ENCODE measurements at regions not wholly inside any gene's neighbourhood (a gene's known extent, or its start where the extent isn't known, plus 50 kb on each side); places are given as distances from the start of the nearest gene placed in this dataset.

GRCh38 chr16:55988013-55988412, 112.8 kb upstream of the CES5A start:
- no peak overlapping the region for H3K4me3 ChIP-seq (ENCODE audit: low read length)
- DNase-seq (ENCODE audit: low read depth): no peak
- TF ChIP-seq CTCF (conservative IDR thresholded peaks at IDR 0.05; ENCODE audit: low read depth, low read length): no peak

GRCh38 chr16:55982597-55982996, 107.4 kb upstream of the CES5A start:
- DNase-seq (ENCODE audit: low read depth): no peak
- H3K4me3 ChIP-seq (ENCODE audit: low read length): no peak overlapping the region
- TF ChIP-seq CTCF (conservative IDR thresholded peaks at IDR 0.05; ENCODE audit: low read depth, low read length): no peak

DNA sequence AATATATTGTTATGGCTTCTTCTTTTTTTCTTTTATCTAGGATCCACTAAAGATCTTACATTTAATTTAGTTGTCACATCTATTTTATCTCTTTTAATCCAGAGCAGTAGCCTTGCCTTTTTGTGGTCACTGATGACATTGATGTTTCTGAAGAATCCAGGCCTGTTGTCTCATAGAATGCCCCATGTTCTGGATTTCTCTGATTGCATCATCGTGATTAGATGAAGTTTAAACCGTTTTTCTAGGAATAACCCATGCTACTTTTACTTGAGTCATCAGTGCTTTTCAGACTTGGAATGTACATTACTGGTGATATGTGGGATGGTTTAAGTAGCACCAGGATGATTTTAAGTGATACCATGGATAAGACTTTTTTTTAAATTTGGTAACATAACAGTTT, 106.4 kb upstream of the CES5A start:
- no peak overlapping the region for H3K4me3 ChIP-seq (ENCODE audit: low read length)
- DNase-seq (ENCODE audit: low read depth): no peak
- no peak for TF ChIP-seq CTCF (conservative IDR thresholded peaks at IDR 0.05; ENCODE audit: low read depth, low read length)

GRCh38 chr16:55976815-55977214, 101.6 kb upstream of the CES5A start:
- no peak overlapping the region for H3K4me3 ChIP-seq (ENCODE audit: low read length)
- DNase-seq (ENCODE audit: low read depth): no peak
- no peak for TF ChIP-seq CTCF (conservative IDR thresholded peaks at IDR 0.05; ENCODE audit: low read depth, low read length)

DNA sequence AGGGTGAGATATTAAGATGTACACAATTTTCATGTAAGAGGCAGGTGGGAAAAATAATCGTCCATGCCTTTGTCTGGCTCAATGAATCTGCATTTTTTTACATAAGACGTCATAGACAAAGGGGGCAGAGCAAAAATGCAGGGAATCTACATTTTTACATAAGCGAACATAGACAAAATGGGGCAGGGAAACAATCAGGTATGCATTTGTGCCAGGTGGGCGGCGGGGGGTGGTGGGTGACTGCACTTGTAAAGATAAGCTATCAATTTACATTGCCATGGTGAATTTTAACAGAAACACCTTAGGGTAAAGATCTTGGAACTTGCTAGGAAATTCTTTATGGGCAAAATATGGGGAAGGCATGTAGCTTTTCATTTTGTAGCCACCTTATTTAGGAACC, 96.3 kb upstream of the CES5A start:
- no peak for DNase-seq (ENCODE audit: low read depth)
- TF ChIP-seq CTCF (conservative IDR thresholded peaks at IDR 0.05; ENCODE audit: low read depth, low read length): no peak
- no peak overlapping the region for H3K4me3 ChIP-seq (ENCODE audit: low read length)

DNA sequence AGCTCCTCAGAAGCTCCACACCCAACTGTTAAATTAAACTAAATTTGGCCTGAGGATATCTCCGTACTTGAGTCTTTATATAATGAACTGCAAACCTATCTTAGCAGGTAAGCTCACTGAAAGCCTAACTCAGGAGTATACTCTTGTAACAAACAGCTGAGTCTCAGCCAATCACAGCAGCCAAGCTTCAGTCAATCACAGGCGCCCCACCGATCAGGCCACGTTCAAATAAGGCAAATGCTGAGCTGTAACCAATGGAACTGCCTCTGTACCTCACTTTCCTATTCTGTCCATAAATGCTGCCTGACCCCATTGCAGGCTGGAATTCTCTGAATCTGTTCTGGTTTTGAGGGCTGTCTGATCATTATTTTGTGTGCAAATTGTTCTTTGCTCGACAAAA, 93.0 kb upstream of the CES5A start:
- no peak for TF ChIP-seq CTCF (conservative IDR thresholded peaks at IDR 0.05; ENCODE audit: low read depth, low read length)
- no peak for DNase-seq (ENCODE audit: low read depth)
- no peak overlapping the region for H3K4me3 ChIP-seq (ENCODE audit: low read length)

DNA sequence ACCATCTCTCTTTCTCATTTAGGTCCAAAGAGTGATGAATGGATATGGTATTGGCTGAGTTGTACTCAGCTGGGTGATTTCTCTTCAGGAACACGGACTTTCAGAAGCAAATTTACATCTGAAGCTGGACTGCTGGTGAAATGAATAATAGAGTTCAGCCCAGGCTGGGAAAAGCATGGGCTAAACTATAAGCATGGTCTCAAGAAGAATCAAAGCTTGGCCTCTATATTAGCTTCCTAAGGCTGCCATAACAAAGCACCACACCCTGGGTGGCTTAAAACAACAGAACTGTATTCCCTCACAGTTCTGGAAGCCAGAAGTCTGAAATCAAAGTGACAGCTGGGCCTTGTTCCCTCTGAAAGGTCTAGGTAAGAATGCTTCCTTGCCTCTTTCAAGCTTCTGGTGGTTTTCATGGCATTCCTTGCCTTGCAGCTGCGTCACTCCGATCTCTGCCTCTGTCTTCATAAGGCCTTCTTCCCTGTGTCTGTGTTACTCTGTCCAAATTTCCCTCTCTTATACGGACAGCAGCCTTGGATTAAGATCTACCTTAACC, 89.8 kb upstream of the CES5A start:
- no peak for TF ChIP-seq CTCF (conservative IDR thresholded peaks at IDR 0.05; ENCODE audit: low read depth, low read length)
- DNase-seq (ENCODE audit: low read depth): no peak
- no peak overlapping the region for H3K4me3 ChIP-seq (ENCODE audit: low read length)

Measured in retinal pigment epithelial cell (primary cell).